HG03045 (cell line): ENCODE measurements at regions not wholly inside any gene's neighbourhood (a gene's known extent, or its start where the extent isn't known, plus 50 kb on each side); places are given as distances from the start of the nearest gene placed in this dataset.
A peak's percentile ranks its signal among the peaks of the same experiment; 100 is the strongest.
"Not testable (repeated sequence)": the region's sequence is repeated elsewhere in the genome, so short reads cannot be mapped to it uniquely, and the experiment has no call there.

Experiments used
- ATAC-seq: cut with Tn5 transposase; IDR thresholded peaks from one replicate; pipeline ENCODE4 v1.9.1; 2021; ENCODE audit warnings: mild to moderate bottlenecking, moderate library complexity; ENCODE audit not compliant: unreplicated experiment

DNA sequence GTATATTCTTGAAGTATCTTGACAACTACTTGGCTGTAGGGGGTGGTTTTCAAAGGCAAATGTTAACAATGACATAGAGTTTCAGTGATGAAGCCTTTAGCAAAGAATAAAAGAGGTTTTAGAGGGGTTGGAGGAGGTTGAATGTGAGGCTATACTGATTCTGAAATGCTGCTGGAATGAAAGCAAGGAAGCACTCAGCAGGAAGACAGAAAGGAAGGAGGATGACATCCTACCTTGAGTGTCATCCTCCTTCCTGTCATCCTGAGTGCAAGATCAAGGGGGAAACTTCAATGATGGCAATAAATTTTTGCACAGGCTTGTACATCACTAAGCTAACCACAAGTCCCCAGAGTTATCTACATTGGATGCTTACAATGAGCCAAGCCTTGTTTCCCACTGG, 120.5 kb downstream of the APIP start:
- ATAC-seq, result no peak

DNA sequence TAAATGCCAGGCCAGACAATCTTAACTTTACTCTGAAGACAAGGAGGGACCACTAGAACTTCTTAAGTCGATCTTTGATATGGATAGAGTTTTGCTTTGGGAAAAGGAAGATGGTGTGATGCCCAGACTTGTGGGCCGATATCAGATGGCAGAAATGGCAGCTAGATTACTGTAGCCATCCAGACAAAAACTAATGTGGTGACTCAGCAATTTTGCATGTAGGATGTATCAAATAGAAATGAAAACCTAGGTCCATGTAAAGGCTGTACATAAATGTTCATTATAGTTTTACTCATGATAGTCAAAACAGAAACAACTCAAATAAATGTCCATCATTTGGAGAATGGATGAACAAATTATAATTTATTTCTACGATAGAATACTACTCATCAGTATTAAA, 121.5 kb downstream of the APIP start:
- ATAC-seq, result no peak

DNA sequence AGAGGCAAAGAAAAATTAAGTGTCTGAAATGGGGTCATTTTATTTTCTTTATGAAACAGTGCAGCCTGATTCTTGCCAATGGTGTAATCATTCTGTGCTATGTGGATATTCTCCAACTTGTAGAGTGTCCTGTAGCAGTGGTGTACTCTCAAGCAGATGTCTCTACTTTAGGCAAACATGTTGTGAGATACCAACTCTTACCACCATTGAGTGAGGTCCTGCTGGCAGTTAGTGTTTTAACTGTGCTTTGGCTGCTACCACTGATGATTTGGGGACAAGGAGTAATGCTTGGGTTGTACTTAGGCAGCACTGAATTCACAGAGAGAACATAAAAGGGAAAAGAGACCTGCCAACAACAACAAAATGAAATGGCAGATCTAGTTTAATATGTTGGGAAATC, 122.5 kb downstream of the APIP start:
- ATAC-seq, result no peak

DNA sequence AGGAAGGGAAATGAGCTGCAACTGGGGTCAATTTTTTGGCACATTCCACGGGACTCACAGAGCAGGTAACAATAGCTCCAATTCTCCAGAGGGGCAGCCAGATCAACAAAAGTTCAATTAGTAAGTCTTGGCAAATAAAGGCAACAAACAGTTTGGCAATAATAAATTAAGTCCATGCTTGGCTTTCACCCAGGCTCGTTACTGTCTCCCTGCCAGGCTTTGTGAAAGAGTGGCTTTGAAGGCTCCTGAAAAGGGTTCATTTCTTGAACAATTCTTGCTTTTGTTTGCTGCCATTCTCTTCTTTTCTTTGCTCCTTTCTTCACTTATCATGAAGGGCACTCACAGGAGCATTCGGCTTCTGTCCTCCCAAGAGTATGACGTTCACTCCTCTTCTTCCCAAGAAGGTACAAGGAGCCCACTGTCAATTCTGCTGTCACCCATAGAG, 123.3 kb downstream of the APIP start:
- ATAC-seq, result no peak

DNA sequence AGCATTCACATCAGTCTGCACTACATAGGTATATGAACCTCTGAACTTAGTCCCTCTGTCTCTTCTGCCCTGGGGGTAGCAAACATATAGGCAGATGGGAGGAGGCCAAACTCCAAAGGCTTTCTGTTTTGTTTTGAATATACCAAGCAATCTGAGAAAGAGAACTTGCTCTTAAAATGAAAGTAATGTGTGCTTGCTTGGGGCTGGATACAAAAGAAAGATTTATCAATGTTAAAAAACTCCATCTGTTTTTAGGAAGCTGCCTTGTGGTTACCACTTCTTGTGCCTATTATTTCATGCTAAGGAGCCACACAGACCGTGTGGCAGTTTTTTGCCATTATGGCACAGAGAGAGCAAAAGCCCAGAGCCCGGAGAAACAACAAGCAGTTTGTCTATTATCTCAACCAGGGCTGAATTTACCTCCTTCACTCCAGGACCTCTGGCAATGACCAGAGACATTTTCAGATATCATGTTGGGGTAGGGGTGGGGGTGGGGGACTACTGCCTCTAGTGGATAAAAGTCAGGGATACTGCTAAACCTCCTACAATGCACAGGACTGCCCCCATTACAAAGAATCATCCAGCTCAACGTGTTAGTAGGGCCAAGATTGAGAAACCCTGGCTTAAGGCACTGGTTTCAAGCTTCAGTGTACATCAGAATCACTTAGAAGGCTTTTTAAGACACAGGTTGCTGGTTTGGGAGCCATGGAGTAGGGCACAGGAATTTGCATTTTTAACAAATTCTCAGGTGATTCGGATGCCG, 124.2 kb downstream of the APIP start:
- peak; percentile 52 for ATAC-seq

DNA sequence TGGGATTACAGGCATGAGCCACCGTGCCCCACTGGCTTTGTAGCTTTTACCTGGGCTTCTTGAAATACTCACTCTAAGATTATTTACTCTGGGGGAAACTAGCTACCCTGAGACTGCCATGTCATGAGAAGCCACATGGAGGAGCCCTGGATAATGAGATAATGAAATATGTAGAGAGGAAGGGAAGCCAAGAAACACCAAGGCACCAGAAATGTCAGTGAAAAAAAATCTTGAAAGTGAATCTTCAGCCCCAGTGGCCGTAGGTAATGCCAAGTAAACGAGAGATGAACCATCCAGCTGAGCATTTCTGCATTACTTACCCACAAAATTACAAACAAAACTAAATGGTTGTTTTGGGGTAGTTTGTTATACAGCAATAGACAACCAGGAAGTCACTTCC, 125.6 kb downstream of the APIP start:
- no peak for ATAC-seq

DNA sequence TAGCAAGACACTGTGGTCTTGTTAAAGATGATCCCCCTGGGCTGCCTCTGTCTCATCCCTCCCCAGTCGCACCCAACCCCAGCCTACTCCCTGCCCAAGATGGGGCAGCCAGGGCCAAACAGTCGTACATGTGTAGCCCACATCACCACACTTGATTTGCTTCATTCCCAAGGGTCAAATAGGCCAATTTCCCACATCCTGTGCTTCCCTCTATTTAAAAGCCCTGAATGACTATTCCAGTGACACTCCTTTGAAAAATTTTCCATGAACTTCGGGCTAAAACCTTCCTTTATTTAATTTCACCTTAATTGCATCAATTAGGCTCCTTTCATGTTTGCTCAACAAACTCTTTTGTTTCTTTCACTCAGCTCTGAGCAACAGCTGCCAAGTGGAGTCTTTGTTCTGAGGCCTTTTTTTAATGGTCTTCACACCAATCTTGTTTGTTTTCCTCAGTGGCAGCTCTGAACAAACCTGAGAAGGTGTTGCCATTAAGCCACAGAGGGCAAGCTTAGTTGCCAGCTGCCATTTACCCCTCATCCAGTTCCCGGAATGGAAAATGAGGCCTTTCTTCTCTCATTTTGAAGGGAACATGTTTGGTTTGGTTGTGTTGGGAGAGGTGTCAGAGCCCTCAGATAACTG, 126.9 kb downstream of the APIP start:
- no peak for ATAC-seq

DNA sequence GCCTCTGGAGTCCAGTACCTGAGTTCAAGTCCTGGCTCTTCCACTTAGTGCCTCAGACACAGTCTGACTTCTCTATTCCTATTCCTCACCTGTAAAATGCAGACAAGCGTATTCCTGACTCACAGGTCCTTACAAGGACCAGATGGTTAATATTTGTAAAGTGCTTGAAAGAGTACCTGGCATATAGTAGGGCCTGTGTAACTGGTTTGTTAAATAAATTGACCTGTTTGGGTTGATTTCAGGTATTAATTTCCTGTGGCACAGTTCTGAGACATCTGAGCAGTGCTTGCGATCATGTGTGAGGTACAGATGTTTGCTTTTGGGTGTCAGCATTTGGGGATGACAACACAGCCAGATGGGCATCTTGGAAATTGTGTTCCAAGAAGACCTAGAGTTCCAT, 127.5 kb downstream of the APIP start:
- no peak for ATAC-seq

DNA sequence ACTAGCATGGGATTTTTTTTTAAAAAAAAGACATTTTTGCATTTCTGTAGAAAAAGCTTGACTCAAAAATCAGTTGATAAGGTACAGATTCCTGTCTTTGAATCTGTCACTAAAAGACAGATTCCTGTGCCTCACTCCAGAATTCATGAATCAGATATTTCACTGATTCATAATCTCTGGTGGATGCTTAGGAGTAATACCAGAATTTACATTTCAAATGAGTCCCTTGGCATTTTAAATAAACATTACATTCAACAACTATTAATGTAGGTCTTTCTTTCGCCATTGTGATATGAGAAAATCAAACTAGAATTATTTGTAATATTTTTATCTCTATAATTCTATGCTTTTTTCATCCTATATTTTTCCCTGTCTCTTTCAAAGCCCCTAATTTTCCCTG, 128.3 kb downstream of the APIP start:
- ATAC-seq, result no peak

DNA sequence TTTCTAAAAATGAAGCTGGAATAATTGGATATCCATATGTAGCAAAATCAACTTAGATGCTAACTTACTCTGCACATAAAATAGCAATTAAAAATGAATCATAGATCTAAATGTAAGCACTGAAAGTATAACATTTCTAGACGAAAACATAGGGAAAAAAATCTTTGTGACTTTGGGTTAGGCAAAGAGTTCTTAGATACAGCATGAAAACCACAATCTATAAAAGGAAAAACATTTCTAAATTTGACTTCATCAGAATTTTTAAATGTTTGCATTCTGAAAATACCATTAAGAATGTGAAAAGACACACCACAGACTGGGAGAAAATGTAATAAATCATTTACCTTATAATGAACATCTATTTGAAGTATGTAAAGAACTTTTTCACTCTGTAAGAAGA, 128.8 kb downstream of the APIP start:
- ATAC-seq, result no peak

DNA sequence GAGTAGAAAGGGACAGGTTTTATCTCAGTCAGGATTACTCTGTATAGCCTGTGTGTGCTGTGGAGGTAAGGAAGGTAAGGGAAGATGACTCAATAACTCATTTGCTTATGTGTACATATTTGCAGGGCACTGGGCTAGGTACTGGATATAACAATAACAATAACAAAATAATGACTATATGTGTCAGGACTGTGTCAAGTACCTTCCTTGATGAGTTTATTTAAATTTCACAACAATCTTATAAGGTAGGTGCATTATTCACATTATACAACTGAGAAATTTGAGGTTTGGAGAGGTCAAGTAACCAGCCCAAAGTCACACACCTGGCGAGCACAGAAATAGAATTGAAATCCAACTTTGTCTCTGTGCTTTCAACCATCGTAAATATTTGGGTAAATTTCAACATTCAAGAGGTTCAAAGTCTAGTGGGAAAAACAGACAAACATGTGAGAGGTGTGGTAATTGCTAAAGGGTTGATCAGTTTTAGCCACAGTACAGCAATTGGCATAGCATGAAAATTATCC, 131.8 kb downstream of the APIP start:
- no peak for ATAC-seq

DNA sequence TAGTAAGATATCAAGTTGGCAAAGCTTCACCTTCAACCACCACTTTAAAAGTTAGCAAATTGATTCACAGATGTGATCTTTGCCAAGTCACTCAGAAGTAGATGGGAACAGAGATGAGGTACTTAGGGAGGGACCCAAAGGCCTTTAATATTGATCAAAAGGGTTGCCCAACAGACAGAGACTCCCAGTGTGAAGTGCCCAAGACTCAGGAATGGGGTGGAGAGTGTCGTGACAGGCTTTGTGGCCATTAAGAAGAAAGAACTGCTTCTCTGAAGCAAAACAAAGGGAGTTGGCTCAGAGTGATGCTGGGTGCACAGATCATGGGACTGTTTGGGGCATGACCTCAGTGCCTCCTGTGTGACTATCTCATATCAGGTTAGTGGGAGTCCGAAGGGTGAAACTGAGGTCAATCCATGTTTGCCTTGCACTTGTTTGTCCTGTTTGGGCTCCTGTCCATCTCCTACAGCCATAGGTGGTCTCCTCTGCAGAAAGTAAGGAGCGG, 132.3 kb downstream of the APIP start:
- ATAC-seq, result no peak

DNA sequence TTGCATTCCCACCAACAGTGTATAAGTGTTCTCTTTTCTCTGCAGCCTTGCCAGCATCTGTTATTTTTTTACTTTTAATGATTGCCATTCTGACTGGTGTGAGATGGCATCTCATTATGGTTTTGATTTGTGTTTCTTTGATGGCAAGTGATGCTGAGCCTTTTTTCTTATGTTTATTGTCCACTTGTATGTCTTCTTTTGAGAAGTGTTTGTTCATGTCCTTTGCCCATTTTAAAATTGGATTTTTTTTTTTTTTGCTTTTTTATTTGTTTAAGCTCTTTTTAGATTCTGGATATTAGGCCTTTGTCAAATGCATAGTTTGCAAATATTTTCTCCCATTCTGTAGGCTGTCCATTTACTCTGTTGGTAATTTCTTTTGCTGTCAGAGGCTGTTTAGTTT, 134.4 kb downstream of the APIP start:
- ATAC-seq, result not testable (repeated sequence)

DNA sequence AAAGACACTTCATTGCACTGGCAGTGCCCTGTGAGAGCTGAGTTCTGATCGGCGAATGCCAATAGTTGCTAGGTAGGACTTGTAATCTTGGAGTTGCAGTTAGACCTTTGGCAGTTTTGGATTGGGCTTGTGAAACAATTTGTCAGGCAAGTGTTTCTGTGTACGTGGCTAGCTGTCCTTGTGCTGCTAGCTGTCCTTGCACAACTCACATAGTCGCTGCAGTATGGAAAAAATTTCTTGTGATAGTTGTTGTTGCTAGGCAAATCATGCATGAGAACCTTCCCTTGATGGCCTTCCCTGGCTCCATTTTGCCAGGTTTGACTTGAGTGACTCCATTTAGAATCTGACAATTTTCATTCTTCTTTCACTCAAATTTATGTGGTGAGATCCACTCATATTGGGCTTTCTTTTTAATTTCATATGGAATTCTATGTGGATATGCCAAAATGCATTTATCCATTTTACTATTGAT, 140.7 kb downstream of the APIP start:
- ATAC-seq, result no peak

DNA sequence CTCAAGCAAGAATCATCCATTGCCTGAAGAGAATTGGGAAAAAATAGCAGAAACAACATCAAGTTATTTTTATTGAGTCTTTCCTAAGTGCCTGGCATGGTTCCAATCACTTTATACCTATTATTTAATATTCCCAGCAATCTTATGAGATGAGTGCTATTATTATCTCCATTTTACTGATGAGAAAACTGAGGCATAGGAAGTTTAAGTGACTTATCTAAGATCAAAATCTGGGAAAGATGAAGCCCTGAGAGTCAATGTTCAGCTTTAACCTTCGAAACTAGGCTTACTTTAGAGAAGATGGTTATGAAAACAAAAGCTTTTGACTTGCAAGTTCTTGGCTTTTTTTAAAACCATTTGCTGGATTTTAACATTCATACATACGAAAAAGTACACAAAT, 141.6 kb downstream of the APIP start:
- ATAC-seq, result no peak

DNA sequence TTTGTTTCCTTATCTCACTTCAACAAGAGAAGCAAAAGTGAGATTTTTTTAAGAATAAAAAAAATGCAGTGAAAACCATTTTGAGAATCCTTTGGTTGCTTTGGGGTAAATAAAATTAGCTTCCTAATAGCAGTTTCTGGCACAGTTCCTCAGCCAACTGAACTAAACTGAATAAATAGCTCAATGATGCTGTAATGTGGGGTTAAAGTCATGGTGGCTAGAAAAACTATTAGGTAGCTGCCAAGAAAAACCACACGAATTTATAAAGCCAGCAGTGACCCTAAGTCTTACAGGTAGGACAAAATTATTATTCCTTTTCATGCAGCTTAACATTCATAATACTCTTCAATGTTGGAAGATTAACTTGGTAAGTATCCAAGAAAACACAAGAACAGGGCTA, 142.4 kb downstream of the APIP start:
- no peak for ATAC-seq

DNA sequence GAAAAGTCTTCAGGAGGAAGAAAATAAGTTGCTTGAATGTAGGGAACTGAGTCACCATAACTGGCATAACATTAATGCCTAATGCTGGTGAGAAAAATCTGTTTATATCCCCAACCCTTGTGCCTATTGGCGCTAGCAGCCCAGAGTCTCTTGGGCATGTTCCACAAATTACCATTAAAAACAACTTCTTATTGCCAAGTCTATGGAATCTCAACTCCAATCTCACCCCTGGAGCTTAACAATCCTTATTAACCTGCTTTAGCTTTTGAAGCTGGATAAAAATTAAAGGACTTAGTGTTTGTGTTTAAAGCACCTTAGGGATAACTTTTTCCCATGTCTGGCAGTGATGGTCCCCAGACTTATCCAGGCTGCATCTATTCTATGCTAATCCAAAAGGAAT, 143.0 kb downstream of the APIP start:
- no peak for ATAC-seq

DNA sequence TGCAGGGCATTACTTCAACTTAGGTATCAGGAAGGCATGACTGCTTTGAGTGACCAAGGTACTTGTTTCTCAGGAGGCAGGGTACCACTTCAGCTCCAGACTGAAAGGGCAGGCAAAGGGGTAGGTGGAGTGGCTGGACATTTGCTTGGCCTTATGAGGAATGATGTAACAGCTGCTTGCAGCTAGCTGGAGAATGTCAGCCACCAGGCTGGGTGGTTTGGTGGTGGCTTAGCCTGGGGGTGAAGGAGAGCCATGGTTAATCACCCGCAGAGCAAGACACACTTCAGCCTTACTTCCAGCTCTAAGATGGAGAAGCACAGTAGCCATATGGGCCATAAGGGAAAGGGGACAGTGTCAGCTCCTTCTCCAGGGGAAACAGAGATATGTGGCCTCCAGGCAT, 146.1 kb downstream of the APIP start:
- no peak for ATAC-seq

DNA sequence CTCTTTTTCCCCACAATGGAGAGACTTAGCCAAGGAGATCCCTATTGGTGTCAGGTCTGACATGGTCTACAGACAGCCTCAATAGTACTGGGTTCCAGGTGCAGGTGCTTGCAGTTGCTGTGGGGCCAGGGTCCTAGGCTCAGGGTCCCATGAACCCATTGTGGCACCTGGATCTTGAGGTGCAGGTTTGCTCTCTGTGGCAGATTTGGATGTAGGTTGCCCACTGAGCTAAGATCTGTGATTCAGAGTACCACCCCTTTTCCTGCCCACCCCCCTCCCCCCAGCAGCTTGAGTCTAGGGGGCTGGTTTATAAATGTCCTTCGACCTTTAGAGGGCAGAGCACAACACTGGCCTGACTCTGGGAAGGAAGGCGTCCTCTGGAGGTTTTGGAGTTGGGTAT, 147.0 kb downstream of the APIP start:
- no peak for ATAC-seq

DNA sequence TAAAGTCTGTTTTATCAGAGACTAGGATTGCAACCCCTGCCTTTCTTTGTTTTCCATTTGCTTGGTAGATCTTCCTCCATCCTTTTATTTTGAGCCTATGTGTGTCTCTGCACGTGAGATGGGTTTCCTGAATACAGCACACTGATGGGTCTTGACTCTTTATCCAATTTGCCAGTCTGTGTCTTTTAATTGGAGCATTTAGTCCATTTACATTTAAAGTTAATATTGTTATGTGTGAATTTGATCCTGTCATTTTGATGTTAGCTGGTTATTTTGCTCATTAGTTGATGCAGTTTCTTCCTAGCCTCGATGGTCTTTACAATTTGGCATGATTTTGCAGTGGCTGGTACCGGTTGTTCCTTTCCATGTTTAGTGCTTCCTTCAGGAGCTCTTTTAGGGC, 141.7 kb downstream of the EHF start:
- not testable (repeated sequence) for ATAC-seq

DNA sequence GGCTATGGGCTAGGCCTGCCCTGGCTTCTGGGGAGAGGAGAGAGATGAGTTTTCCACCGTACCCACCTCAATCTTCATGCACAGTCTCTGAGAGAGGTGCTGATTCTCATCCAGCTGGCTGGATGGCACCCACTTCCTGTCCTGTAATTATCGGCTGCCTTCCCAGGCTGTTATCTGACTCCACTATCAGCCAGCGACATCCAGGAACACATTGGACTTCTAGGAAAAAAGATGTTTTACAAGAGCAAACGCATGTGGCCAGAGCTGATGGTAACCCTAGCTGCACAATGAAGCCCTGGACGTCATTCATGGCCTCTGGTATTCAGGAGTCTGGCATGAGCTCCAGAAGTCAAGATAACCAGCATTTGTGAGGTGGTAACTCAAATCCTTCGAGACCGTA, 137.4 kb downstream of the EHF start:
- ATAC-seq, result no peak

DNA sequence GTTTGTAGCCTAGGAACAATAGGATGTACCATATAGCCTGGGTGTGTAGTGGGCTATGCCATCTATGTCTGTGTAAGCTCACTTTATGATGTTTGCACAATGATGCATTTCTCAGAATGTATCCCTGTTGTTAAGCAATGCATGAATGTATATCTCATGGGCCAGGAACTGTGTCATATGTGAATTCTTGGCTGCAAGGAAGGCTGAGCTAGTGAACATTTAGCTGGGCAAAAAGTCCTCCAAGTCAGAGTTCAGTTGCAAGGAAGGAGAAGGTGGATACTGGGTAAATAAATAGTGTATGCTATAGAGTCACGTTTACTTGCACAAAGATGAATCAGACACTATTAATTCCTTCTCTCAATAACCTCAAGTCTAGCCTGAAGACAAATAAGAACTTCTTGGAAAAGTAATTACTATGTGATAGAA, 136.1 kb downstream of the EHF start:
- ATAC-seq, result no peak
